Inflammatory macrophage treated with lipopolysaccharide for 1 hour (primary cell): ENCODE measurements at regions not wholly inside any gene's neighbourhood (a gene's known extent, or its start where the extent isn't known, plus 50 kb on each side); places are given as distances from the start of the nearest gene placed in this dataset.
"Not testable (repeated sequence)": the region's sequence is repeated elsewhere in the genome, so short reads cannot be mapped to it uniquely, and the experiment has no call there.

Source experiments
- DNase-seq, 2 donors: peaks; one replicate each; pipeline ENCODE4 v3.0.0-alpha.2; 2020 to 2022

- no peak for DNase-seq
Measured at GRCh38 chr22:33971561-33971961, 51.3 kb upstream of the LARGE1 start.

- no peak for DNase-seq
Measured at GRCh38 chr22:33975841-33976240, 55.6 kb upstream of the LARGE1 start.

GRCh38 chr22:33983558-33983957 lies 63.3 kb upstream of the LARGE1 start:
- DNase-seq = no peak

GRCh38 chr22:33984211-33984610 lies 63.9 kb upstream of the LARGE1 start:
- DNase-seq = no peak

GRCh38 chr22:33984656-33985285 lies 64.5 kb upstream of the LARGE1 start:
- no peak for DNase-seq

GRCh38 chr22:33985506-33985905 lies 65.2 kb upstream of the LARGE1 start:
- DNase-seq = no peak

GRCh38 chr22:33986167-33986771 lies 66.0 kb upstream of the LARGE1 start:
- no peak for DNase-seq

- no peak for DNase-seq
Measured at GRCh38 chr22:33986954-33987353, 66.7 kb upstream of the LARGE1 start.

GRCh38 chr22:33989263-33989662 lies 69.0 kb upstream of the LARGE1 start:
- not testable (repeated sequence) for DNase-seq

GRCh38 chr22:33991620-33992019 lies 71.3 kb upstream of the LARGE1 start:
- no peak for DNase-seq

- no peak for DNase-seq
Measured at GRCh38 chr22:33996824-33997223, 76.5 kb upstream of the LARGE1 start.

GRCh38 chr22:34000879-34001526 lies 80.7 kb upstream of the LARGE1 start:
- DNase-seq = no peak

- DNase-seq = no peak
Measured at GRCh38 chr22:34001701-34002466, 81.6 kb upstream of the LARGE1 start.

- no peak for DNase-seq
Measured at GRCh38 chr22:34004058-34004457, 83.8 kb upstream of the LARGE1 start.

- DNase-seq = no peak
Measured at GRCh38 chr22:34010259-34010658, 90.0 kb upstream of the LARGE1 start.

GRCh38 chr22:34015642-34016041 lies 95.4 kb upstream of the LARGE1 start:
- DNase-seq = no peak

GRCh38 chr22:34017205-34017604 lies 96.9 kb upstream of the LARGE1 start:
- DNase-seq = no peak

GRCh38 chr22:34019190-34019845 lies 99.0 kb upstream of the LARGE1 start:
- no peak for DNase-seq

- no peak for DNase-seq
Measured at GRCh38 chr22:34035209-34035608, 114.9 kb upstream of the LARGE1 start.

- no peak for DNase-seq
Measured at GRCh38 chr22:34036931-34037330, 116.7 kb upstream of the LARGE1 start.

GRCh38 chr22:34038801-34039555 lies 118.7 kb upstream of the LARGE1 start:
- no peak for DNase-seq

GRCh38 chr22:34045311-34045710 lies 125.0 kb upstream of the LARGE1 start:
- no peak for DNase-seq
